GM12875 (cell line): ENCODE measurements at regions not wholly inside any gene's neighbourhood (a gene's known extent, or its start where the extent isn't known, plus 50 kb on each side); places are given as distances from the start of the nearest gene placed in this dataset.

ENCODE experiments used
- H3K4me3 ChIP-seq: one replicate; pipeline ENCODE4 v1.5.1; 2011; ENCODE audit warnings: low read depth, low read length, control low read depth
- TF ChIP-seq, protein P1 (sequence below): IDR thresholded peaks from 2 replicates; pipeline ENCODE4 v1.5.1; 2011; ENCODE audit warnings: low read depth, mild to moderate bottlenecking, control low read depth, inconsistent platforms, low read length, moderate library complexity, borderline replicate concordance; ENCODE audit not compliant: insufficient read depth

DNA sequence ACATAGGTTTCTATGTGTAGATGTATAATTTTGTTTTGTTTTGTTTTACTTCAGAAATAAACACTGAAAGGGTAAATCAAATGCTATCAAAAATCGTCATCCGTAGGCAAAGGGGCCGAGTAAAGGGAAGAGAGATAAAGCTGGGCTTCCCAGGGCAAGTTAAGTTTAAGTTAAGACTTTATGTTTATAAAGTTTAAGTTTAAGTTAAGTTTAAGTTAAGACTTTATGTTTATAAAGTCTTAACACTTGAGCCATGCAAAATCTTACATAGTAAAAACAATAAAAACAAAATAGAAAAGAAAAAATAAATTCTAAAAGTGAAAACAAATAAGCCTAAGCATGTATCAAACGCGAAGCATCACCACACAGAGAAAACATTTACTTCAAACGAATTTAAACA lies 216.1 kb upstream of the SYNDIG1 start:
- no peak overlapping the region for H3K4me3 ChIP-seq
- TF ChIP-seq, protein P1, sequence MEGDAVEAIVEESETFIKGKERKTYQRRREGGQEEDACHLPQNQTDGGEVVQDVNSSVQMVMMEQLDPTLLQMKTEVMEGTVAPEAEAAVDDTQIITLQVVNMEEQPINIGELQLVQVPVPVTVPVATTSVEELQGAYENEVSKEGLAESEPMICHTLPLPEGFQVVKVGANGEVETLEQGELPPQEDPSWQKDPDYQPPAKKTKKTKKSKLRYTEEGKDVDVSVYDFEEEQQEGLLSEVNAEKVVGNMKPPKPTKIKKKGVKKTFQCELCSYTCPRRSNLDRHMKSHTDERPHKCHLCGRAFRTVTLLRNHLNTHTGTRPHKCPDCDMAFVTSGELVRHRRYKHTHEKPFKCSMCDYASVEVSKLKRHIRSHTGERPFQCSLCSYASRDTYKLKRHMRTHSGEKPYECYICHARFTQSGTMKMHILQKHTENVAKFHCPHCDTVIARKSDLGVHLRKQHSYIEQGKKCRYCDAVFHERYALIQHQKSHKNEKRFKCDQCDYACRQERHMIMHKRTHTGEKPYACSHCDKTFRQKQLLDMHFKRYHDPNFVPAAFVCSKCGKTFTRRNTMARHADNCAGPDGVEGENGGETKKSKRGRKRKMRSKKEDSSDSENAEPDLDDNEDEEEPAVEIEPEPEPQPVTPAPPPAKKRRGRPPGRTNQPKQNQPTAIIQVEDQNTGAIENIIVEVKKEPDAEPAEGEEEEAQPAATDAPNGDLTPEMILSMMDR: no peak

DNA sequence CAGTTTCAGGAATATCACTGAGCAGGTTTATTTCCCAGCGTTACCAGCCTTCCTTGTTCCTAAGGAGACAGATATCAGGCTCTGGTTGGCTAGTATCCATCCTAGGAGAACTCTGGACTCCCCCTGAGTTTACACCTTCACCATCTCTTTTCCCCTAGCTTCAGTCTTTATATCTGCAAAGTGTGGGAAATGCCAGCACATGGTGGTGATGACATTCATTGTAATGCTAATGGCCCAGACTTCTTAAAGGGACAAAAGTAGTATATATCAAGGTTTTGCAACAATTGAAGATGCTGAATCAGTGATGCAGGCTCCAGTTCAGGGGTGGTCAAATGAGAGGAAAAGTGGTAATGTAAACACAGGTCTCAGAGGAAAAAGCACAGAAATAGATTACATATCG lies 224.3 kb upstream of the SYNDIG1 start:
- TF ChIP-seq, protein P1: no peak
- H3K4me3 ChIP-seq: no peak overlapping the region

DNA sequence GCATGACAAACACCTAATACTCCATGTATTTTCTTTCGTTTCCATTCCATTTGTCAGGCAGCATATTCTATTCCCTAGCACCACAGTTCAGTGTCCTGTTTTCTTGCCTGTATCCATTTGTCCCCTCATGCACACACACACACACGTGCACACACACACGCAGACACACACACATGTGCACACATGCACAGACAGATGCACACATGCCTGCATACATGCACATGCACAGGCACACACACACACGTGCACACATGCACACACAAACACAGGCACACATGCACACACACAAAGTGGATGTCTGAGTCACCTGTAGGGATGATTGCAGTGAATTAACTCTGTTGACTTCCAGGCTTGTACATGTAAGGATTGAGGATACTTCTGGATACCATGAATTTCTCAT lies 226.7 kb upstream of the SYNDIG1 start:
- TF ChIP-seq, protein P1: no peak
- no peak overlapping the region for H3K4me3 ChIP-seq

DNA sequence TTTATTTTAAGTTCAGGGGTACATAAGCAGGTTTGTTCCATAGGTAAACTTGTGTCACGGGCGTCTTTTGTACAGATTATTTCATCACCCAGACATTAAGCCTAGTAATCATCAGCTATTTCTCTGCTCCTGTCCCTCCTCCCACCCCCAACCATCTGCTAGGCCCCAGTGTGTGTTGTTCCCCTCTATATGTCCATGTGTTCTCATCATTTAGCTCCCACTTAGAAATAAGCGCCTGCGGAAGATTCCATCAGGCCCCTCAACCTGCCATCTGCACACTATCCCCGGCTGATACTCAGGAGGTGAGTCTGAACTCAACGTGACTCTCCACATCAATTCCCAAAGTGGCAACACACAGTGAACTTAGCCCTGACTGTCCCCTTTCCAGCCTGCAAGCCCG lies 228.0 kb upstream of the SYNDIG1 start:
- TF ChIP-seq, protein P1: no peak
- no peak overlapping the region for H3K4me3 ChIP-seq

DNA sequence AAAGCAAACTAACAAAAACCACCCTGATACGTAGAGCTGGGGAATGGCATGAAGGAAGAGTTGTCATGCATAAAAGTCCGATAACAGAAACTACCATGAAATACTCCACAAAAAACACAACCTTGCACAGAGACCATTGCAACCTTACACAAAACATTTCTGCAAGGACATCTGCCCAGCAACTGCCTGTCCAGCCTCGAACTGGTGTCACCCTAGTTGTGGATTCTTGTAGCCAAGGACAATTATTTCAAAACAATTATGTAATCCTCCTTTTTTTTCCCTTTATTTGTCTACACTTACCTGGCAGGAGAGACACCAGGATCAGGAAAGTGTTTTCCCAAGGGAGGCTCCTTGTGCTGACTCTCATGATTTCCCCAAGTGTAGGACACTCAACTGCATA lies 232.5 kb upstream of the SYNDIG1 start:
- no peak overlapping the region for H3K4me3 ChIP-seq
- TF ChIP-seq, protein P1: no peak

DNA sequence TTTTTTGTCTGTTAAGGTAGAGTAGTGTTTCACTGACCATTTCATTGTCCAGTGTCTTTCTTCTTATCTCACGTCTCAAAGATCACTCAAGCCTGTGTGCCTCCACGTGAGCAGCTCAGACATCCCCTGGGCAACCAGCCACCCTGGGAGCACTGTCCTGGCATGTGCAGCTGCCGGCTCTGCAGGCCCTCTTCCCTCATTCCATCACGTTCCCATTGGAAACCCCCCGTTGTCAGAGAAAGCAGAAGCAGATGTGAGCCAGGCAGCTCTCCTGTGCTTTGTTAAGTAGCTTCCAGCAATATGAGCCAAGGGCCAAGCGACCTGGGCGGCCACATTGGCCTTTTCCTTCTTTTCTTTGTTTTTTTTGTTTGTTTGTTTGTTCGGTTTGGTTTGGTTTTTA lies 233.2 kb upstream of the SYNDIG1 start:
- TF ChIP-seq, protein P1: no peak

DNA sequence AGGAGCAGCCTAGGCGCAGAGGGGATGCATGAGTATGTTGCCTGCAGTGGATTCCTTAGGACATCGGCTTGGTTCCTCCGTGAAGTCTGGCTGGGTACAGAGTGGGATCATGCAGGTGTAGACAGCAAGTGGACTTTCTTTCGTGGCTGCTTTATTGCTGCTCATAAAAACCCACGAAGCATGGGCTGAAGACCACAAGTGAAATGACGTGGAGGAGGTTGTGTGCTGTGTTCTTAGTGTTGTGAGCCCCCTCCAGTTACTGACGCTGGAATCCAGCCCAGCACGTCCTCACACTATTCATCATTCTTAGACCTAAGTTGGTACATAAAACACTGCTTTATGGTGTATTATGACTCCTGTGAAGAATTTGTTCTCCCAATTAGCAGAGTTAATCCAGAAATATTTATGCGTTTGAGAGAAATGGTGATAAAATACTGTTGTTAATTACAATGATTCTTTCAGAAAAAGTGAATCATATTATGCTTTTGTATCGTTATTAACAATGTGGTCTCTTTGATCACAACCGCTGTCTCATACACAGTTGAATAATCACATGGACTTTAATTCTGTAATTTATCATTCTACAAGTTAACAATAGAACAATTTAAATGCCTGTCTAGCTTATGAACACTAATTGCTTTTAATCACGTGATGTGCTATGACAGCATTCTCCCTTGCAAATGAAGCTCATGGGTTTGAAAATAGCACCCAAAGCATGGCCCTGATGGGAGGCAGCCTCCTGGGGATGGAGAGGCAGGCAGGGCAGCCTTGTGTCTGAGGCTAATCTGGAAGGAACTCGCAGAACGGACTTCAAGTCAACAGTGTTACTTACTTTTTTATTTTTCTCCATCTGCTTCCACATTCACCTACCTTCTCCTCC lies 233.9 kb upstream of the SYNDIG1 start:
- TF ChIP-seq, protein P1: no peak
- no peak overlapping the region for H3K4me3 ChIP-seq

More for the DNA sequence above, 233.2 kb upstream of the SYNDIG1 start:
- H3K4me3 ChIP-seq: no peak overlapping the region
